Fibroblast of lung (primary cell): ENCODE measurements at regions not wholly inside any gene's neighbourhood (a gene's known extent, or its start where the extent isn't known, plus 50 kb on each side); places are given as distances from the start of the nearest gene placed in this dataset.

ENCODE experiments used
- DNase-seq, 2 donors: peaks; one replicate each; pipeline versions ENCODE4 v3.0.0 to v3.0.0-alpha.2; 2010; ENCODE audit warnings: low read depth in 2 of 2
- H2AFZ ChIP-seq: 2 replicates; pipeline ENCODE4 v1.5.1; 2012; ENCODE audit warnings: low read length, control low read depth, inconsistent platforms
- H3K27ac ChIP-seq: 2 replicates; pipeline ENCODE4 v1.5.1; 2011; ENCODE audit warnings: low read length, control low read depth; ENCODE audit not compliant: insufficient read depth
- H3K27me3 ChIP-seq: 2 replicates; pipeline ENCODE4 v1.5.1; 2011; ENCODE audit warnings: mild to moderate bottlenecking, low read length; ENCODE audit not compliant: control insufficient read depth, insufficient read depth
- H3K36me3 ChIP-seq: 2 replicates; pipeline ENCODE4 v1.5.1; 2011; ENCODE audit warnings: low read length; ENCODE audit not compliant: control insufficient read depth, insufficient read depth
- H3K4me1 ChIP-seq: 2 replicates; pipeline ENCODE4 v1.5.1; 2011; ENCODE audit warnings: low read length; ENCODE audit not compliant: control insufficient read depth, insufficient read depth; ENCODE audit errors: extremely low read depth
- H3K4me2 ChIP-seq: 2 replicates; pipeline ENCODE4 v1.5.1; 2011; ENCODE audit warnings: low read length, control low read depth; ENCODE audit not compliant: insufficient read depth; ENCODE audit errors: extremely low read depth
- H3K4me3 ChIP-seq, 4 experiments: fragments of 200-600 bp in 1 of 4; sonication (generic) in 1 of 4; replicated peaks in 1 of 4; 2 replicates each; pipeline ENCODE4 v1.5.1; 2011 to 2016; ENCODE audit warnings: low read length in 4 of 4, low read depth in 3 of 4, mild to moderate bottlenecking in 3 of 4, control low read depth in 2 of 4, inconsistent platforms in 1 of 4, mixed read lengths in 1 of 4; ENCODE audit not compliant: insufficient read depth in 1 of 4; ENCODE audit errors: control extremely low read depth in 1 of 4
- H3K79me2 ChIP-seq: 2 replicates; pipeline ENCODE4 v1.5.1; 2012; ENCODE audit warnings: mild to moderate bottlenecking, low read length, inconsistent platforms; ENCODE audit not compliant: control insufficient read depth, insufficient read depth
- H3K9ac ChIP-seq: 2 replicates; pipeline ENCODE4 v1.5.1; 2011; ENCODE audit warnings: mild to moderate bottlenecking, low read length, control low read depth; ENCODE audit not compliant: insufficient read depth
- H3K9me3 ChIP-seq: 2 replicates; pipeline ENCODE4 v1.5.1; 2012; ENCODE audit warnings: low read depth, low read length; ENCODE audit not compliant: control insufficient read depth, insufficient read depth
- H4K20me1 ChIP-seq: 2 replicates; pipeline ENCODE4 v1.5.1; 2011; ENCODE audit warnings: low read length; ENCODE audit not compliant: control insufficient read depth, insufficient read depth; ENCODE audit errors: extremely low read depth
- CTCF ChIP-seq, 2 donors: IDR thresholded peaks in 1 of 2; conservative IDR thresholded peaks in 1 of 2; 1 replicate in 1 of 2; 2 replicates in 1 of 2; pipeline ENCODE4 v1.5.1; 2011 to 2012; ENCODE audit warnings: low read length in 2 of 2, control low read depth in 1 of 2, inconsistent platforms in 1 of 2, low read depth in 1 of 2, mild to moderate bottlenecking in 1 of 2
- EZH2 ChIP-seq: IDR thresholded peaks from 2 replicates; pipeline ENCODE4 v1.5.1; 2012; ENCODE audit warnings: low read length, control low read depth, mild to moderate bottlenecking; ENCODE audit errors: missing control alignments

GRCh38 chr15:88725305-88726210, 77.7 kb upstream of the ACAN start:
- H3K27me3 ChIP-seq, result no peaks in the 10 kb centered on the region
- H2AFZ ChIP-seq, result no peak overlapping the region
- no peaks in the 10 kb centered on the region for H3K9me3 ChIP-seq
- no peak for DNase-seq
- H3K4me1 ChIP-seq, result no peaks in the 10 kb centered on the region
- H3K27ac ChIP-seq, result no peak overlapping the region
- no peaks in the 10 kb centered on the region for H3K79me2 ChIP-seq
- no peak overlapping the region for H3K4me2 ChIP-seq
- no peaks in the 10 kb centered on the region for H3K36me3 ChIP-seq
- no peak for TF ChIP-seq CTCF (conservative IDR thresholded peaks at IDR 0.05 in 1 of 2, IDR thresholded peaks at IDR 0.05 in 1 of 2; ENCODE audit: low read depth in 1 of 2, low read length in 2 of 2)
- TF ChIP-seq EZH2, result no peak
- no peaks in the 10 kb centered on the region for H4K20me1 ChIP-seq
- H3K4me3 ChIP-seq, result no peak overlapping the region
- no peak overlapping the region for H3K9ac ChIP-seq

- Histone ChIP-seq H2AFZ (no peak overlapping the region), H3K4me2 (no peak overlapping the region), H3K9me3 (no peaks in the 10 kb centered on the region), H3K4me3 (no peak overlapping the region), H3K4me1 (no peaks in the 10 kb centered on the region), H3K79me2 (no peaks in the 10 kb centered on the region), H3K27ac (no peak overlapping the region), H3K36me3 (no peaks in the 10 kb centered on the region), H4K20me1 (no peaks in the 10 kb centered on the region), H3K9ac (no peak overlapping the region), H3K27me3 (no peaks in the 10 kb centered on the region)
- TF ChIP-seq EZH2 (no peak), CTCF (conservative IDR thresholded peaks at IDR 0.05 in 1 of 2, IDR thresholded peaks at IDR 0.05 in 1 of 2; ENCODE audit: low read depth in 1 of 2, low read length in 2 of 2) (no peak)
- DNase-seq, result no peak
Observed at GRCh38 chr15:88727439-88727838, 75.8 kb upstream of the ACAN start.

- Histone ChIP-seq H2AFZ (no peak overlapping the region), H3K9ac (no peak overlapping the region), H3K4me2 (no peak overlapping the region), H3K27me3 (no peaks in the 10 kb centered on the region), H3K79me2 (no peaks in the 10 kb centered on the region), H3K36me3 (no peaks in the 10 kb centered on the region), H3K27ac (no peak overlapping the region), H3K9me3 (no peaks in the 10 kb centered on the region), H3K4me3 (no peak overlapping the region), H3K4me1 (no peaks in the 10 kb centered on the region), H4K20me1 (no peaks in the 10 kb centered on the region)
- TF ChIP-seq CTCF (conservative IDR thresholded peaks at IDR 0.05 in 1 of 2, IDR thresholded peaks at IDR 0.05 in 1 of 2; ENCODE audit: low read depth in 1 of 2, low read length in 2 of 2) (no peak), EZH2 (no peak)
- no peak for DNase-seq
Observed at GRCh38 chr15:88729581-88729980, 73.7 kb upstream of the ACAN start.
